Endodermal cell (in vitro differentiated cells): ENCODE measurements at regions not wholly inside any gene's neighbourhood (a gene's known extent, or its start where the extent isn't known, plus 50 kb on each side); places are given as distances from the start of the nearest gene placed in this dataset.
"Not testable (repeated sequence)": the region's sequence is repeated elsewhere in the genome, so short reads cannot be mapped to it uniquely, and the experiment has no call there.

ENCODE experiments used
- DNase-seq: peaks from one replicate; pipeline ENCODE4 v3.0.0-alpha.2; 2017
- H3K27ac ChIP-seq: 2 replicates; pipeline ENCODE4 v1.5.1; 2013; ENCODE audit warnings: mild to moderate bottlenecking, low read depth, low read length, moderate library complexity
- H3K27me3 ChIP-seq: 2 replicates; pipeline ENCODE4 v1.6.1; 2013; ENCODE audit warnings: mild to moderate bottlenecking, low read length, moderate library complexity; ENCODE audit not compliant: insufficient read depth, control insufficient read depth, poor library complexity, severe bottlenecking
- H3K36me3 ChIP-seq: 2 replicates; pipeline ENCODE4 v1.7.0; 2013; ENCODE audit warnings: mild to moderate bottlenecking, low read length, moderate library complexity; ENCODE audit not compliant: control insufficient read depth, insufficient read depth
- H3K4me1 ChIP-seq: one replicate; pipeline ENCODE4 v1.7.0; 2013; ENCODE audit warnings: low read length; ENCODE audit not compliant: control insufficient read depth, insufficient read depth
- H3K4me3 ChIP-seq: 2 replicates; pipeline ENCODE4 v1.5.1; 2013; ENCODE audit warnings: mild to moderate bottlenecking, low read length, moderate library complexity
- H3K9ac ChIP-seq: 2 replicates; pipeline ENCODE4 v1.6.1; 2013; ENCODE audit warnings: mild to moderate bottlenecking, low read length, moderate library complexity; ENCODE audit not compliant: poor library complexity, severe bottlenecking; ENCODE audit errors: extremely low read depth
- H3K9me3 ChIP-seq: 2 replicates; pipeline ENCODE4 v1.6.1; 2013; ENCODE audit warnings: mild to moderate bottlenecking, low read length, moderate library complexity; ENCODE audit not compliant: control insufficient read depth
- H3K27ac Mint-ChIP-seq: 2 replicates; pipeline ENCODE4 v1.8.0; 2020; ENCODE audit warnings: mixed read lengths
- H3K27me3 Mint-ChIP-seq: 2 replicates; pipeline ENCODE4 v1.8.0; 2021; ENCODE audit warnings: mild to moderate bottlenecking, mixed read lengths; ENCODE audit not compliant: insufficient read depth
- H3K36me3 Mint-ChIP-seq: 2 replicates; pipeline ENCODE4 v1.8.0; 2020; ENCODE audit warnings: low read depth, mixed read lengths
- H3K4me1 Mint-ChIP-seq: 2 replicates; pipeline ENCODE4 v1.8.0; 2020; ENCODE audit warnings: mixed read lengths
- H3K4me3 Mint-ChIP-seq: 2 replicates; pipeline ENCODE4 v1.8.0; 2020; ENCODE audit warnings: mild to moderate bottlenecking, moderate library complexity, mixed read lengths
- H3K9me3 Mint-ChIP-seq: 2 replicates; pipeline ENCODE4 v1.8.0; 2020; ENCODE audit warnings: mild to moderate bottlenecking, mixed read lengths
- CTCF ChIP-seq: fragments of 200-600 bp; sonication (generic); conservative IDR thresholded peaks from 2 replicates; pipeline ENCODE4 v1.5.0; 2021; ENCODE audit warnings: antibody characterized with exemption, mild to moderate bottlenecking
- WGBS, 2 experiments: methylation state at CpG; one replicate each; pipeline versions ENCODE4 v1.1.5 to v1.1.7; 2013; ENCODE audit warnings: missing lambda C conversion rate in 2 of 2, mixed read lengths in 1 of 2; ENCODE audit not compliant: insufficient coverage in 1 of 2, insufficient read length in 1 of 2; 5-methylcytosine and 5-hydroxymethylcytosine counted together

- 64 to 81% methylated on average over 2 to 3 of the region's 3 CpGs for WGBS, 2 experiments
- H3K9me3 Mint-ChIP-seq: no peaks in the 10 kb centered on the region
- no peaks in the 10 kb centered on the region for H3K4me1 ChIP-seq
Observed at GRCh38 chr6:137638926-137639706, 144.9 kb upstream of the OLIG3 start.

DNA sequence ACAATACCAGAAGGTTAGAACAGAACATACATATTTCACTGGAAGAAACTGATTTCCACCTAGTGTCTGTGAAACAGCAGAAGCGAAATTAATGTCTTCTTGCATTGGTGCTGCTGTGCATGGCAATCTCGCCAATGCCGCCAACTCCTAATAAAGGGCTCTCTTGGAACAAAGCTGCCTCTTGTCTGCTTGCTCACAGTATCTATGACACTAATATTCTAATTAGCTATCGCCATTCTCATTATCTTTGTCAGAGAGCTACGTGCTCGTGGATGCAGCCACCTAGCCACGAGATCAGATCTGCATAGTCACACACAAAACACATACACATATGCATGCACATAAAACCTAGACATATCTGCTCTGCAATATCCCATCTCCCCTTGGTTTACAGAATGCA, 145.9 kb upstream of the OLIG3 start:
- Mint-ChIP-seq H3K4me3 (no peak overlapping the region), H3K27me3 (peaks cover 9% of the 10 kb centered on the region), H3K27ac (no peak overlapping the region), H3K4me1 (no peaks in the 10 kb centered on the region), H3K36me3 (no peaks in the 10 kb centered on the region), H3K9me3 (no peaks in the 10 kb centered on the region)
- no peak for TF ChIP-seq CTCF
- Histone ChIP-seq H3K9me3 (no peaks in the 10 kb centered on the region), H3K4me3 (no peak overlapping the region), H3K27ac (no peak overlapping the region), H3K36me3 (no peaks in the 10 kb centered on the region), H3K27me3 (no peaks in the 10 kb centered on the region), H3K9ac (no peak overlapping the region), H3K4me1 (no peaks in the 10 kb centered on the region)
- WGBS, 2 experiments: 90 to 92% methylated on average over 7 of the region's 7 CpGs
- DNase-seq: no peak

More at GRCh38 chr6:137638926-137639706, 144.9 kb upstream of the OLIG3 start:
- DNase-seq: no peak
- Histone ChIP-seq H3K27ac (no peak overlapping the region), H3K9ac (no peak overlapping the region), H3K27me3 (no peaks in the 10 kb centered on the region), H3K9me3 (no peaks in the 10 kb centered on the region), H3K36me3 (no peaks in the 10 kb centered on the region), H3K4me3 (no peak overlapping the region)
- Mint-ChIP-seq H3K27ac (no peak overlapping the region), H3K27me3 (peaks cover 10% of the 10 kb centered on the region), H3K36me3 (no peaks in the 10 kb centered on the region), H3K4me1 (no peaks in the 10 kb centered on the region), H3K4me3 (no peak overlapping the region)
- TF ChIP-seq CTCF: no peak

DNA sequence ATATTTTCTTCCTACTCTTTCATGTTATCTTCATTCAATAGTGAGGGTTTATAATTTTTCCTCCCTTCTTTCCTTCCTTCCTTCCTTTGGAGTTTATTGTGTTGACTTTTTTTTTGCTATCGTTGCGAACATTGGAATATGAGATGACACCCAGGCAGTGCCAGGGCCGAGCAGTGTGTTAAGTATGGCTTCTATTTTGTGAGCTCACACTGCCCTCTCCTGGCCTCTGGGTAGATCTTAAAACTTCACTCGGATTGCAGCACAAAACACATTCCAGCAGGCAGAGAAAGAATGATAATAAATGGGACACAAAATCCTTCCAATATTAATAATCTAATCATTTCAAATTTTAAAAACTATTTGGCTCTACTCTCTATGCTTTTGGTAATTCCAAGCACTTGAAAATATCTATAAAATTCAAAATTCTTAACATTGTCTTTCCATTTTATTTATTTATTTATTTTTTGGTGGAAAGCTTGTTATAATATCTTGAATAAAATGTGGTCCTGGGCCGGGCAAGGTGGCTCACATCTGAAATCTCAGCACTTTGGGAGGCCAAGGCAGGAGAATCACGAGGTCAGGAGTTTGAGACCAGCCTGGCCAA, 147.4 kb upstream of the OLIG3 start:
- no peak overlapping the region for H3K27ac Mint-ChIP-seq
- no peaks in the 10 kb centered on the region for H3K9me3 ChIP-seq
- no peaks in the 10 kb centered on the region for H3K36me3 Mint-ChIP-seq
- H3K27ac ChIP-seq: no peak overlapping the region
- no peak overlapping the region for H3K9ac ChIP-seq
- H3K27me3 ChIP-seq: no peaks in the 10 kb centered on the region
- H3K4me3 ChIP-seq: no peak overlapping the region
- no peaks in the 10 kb centered on the region for H3K36me3 ChIP-seq
- TF ChIP-seq CTCF: peak; percentile 88
- DNase-seq: peak; percentile 86
- H3K4me1 Mint-ChIP-seq: no peaks in the 10 kb centered on the region
- WGBS, 2 experiments: 26% methylated on average over 6 of the region's 6 CpGs; no CpG with 5 or more reads in 1 of the 2 experiments
- no peaks in the 10 kb centered on the region for H3K27me3 Mint-ChIP-seq
- no peak overlapping the region for H3K4me3 Mint-ChIP-seq
- no peaks in the 10 kb centered on the region for H3K9me3 Mint-ChIP-seq
- H3K4me1 ChIP-seq: no peaks in the 10 kb centered on the region

DNA sequence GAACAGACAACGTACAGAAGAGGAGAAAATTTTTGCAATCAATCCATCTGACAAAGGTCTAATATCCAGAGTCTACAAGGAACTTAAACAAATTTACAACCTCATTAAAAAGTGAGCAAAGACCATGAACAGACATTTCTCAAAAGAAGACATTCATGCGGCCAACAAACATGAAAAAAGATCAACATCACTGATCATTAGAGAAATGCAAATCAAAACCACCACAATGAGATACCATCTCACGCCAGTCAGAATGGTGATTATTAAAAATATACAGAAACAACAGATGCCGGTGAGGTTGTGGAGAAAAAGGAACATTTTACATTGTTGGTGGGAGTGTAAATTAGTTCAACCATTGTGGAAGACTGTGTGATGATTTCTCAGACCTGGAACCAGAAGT, 149.0 kb upstream of the OLIG3 start:
- H3K9me3 ChIP-seq, H3K36me3 ChIP-seq, DNase-seq, H3K9ac ChIP-seq, H3K27me3 ChIP-seq, H3K4me1 Mint-ChIP-seq, H3K9me3 Mint-ChIP-seq, H3K4me1 ChIP-seq, H3K27ac Mint-ChIP-seq, H3K36me3 Mint-ChIP-seq, H3K27ac ChIP-seq, H3K4me3 ChIP-seq, H3K27me3 Mint-ChIP-seq, H3K4me3 Mint-ChIP-seq: not testable (repeated sequence)
- WGBS, 2 experiments: 83 to 90% methylated on average over 2 to 4 of the region's 4 CpGs

- not testable (repeated sequence) for DNase-seq, H3K9ac ChIP-seq, H3K4me3 Mint-ChIP-seq, H3K27ac ChIP-seq, H3K9me3 ChIP-seq, H3K27me3 Mint-ChIP-seq, H3K36me3 ChIP-seq, H3K36me3 Mint-ChIP-seq, H3K4me1 Mint-ChIP-seq, H3K4me1 ChIP-seq, H3K27me3 ChIP-seq, H3K27ac Mint-ChIP-seq, H3K9me3 Mint-ChIP-seq, H3K4me3 ChIP-seq
- 72 to 80% methylated on average over 1 to 2 of the region's 2 CpGs for WGBS, 2 experiments
Observed at GRCh38 chr6:137643644-137644043, 149.4 kb upstream of the OLIG3 start.
